ENCODE measurements at regions not wholly inside any gene's neighbourhood (a gene's known extent, or its start where the extent isn't known, plus 50 kb on each side); places are given as distances from the start of the nearest gene placed in this dataset.

DNA sequence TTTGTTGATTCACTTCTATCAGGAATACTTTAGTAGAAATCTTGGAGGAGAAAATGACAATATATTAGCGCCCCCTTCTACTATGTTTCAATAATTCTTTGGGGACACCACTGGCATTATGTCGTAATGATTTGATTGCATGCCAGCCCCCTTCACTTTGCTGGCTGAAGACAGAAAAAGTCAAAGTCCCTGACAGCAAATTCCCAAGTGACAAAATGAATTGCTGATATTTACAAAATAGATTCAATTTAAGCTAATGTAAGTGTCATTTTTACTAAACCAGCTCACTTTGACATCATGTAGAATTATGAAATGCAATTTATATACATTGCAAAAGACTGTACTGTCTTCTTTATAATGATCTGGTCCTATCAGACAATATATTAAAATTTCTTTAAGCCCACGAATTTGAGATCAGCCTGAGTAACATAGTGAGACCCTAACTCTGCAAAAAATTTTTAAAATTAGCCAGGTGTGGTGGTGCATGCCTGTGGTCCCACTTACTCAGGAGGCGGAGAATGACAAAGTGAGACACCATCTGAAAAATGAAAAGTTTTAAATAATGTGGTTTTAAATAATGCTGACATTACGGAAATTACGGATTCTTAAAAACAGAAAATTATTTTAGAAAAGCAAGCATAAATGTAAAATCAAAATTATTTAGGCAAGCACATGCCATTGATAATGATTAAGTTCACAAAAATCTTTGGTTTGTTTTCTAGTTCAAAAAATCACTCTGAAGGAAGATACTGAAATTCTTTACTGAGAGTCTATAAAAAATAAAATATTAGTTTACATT is 520.1 kb upstream of the PKDCC start:
- H3K4me3 ChIP-seq (ENCODE audit: low read depth, low read length): no peak overlapping the region
- TF ChIP-seq, protein P1, sequence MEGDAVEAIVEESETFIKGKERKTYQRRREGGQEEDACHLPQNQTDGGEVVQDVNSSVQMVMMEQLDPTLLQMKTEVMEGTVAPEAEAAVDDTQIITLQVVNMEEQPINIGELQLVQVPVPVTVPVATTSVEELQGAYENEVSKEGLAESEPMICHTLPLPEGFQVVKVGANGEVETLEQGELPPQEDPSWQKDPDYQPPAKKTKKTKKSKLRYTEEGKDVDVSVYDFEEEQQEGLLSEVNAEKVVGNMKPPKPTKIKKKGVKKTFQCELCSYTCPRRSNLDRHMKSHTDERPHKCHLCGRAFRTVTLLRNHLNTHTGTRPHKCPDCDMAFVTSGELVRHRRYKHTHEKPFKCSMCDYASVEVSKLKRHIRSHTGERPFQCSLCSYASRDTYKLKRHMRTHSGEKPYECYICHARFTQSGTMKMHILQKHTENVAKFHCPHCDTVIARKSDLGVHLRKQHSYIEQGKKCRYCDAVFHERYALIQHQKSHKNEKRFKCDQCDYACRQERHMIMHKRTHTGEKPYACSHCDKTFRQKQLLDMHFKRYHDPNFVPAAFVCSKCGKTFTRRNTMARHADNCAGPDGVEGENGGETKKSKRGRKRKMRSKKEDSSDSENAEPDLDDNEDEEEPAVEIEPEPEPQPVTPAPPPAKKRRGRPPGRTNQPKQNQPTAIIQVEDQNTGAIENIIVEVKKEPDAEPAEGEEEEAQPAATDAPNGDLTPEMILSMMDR (IDR thresholded peaks at IDR 0.05; ENCODE audit: insufficient read depth, low read depth, low read length): no peak
- no peak for DNase-seq (ENCODE audit: low read depth)

DNA sequence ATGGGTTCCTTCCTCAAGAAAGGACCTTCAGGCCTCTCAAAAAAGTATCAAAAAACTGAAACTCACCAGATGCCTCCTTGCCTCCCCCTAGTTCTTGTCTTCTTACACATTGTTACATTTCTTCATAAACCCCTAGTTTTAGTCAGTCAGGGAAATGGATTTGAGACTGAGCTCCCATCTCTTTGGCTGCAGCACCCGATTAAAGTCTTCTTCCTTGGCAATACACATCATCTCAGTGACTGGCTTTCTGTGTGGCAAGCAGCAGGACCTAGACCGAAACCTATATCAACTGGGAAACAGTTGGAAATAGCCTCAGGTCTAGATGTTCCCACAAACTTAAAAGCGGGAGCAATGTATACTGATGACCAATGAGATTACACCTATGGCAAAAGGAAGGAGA is 512.2 kb upstream of the PKDCC start:
- H3K4me3 ChIP-seq (ENCODE audit: low read depth, low read length): no peak overlapping the region
- DNase-seq (ENCODE audit: low read depth): no peak
- TF ChIP-seq, protein P1 (IDR thresholded peaks at IDR 0.05; ENCODE audit: insufficient read depth, low read depth, low read length): no peak

DNA sequence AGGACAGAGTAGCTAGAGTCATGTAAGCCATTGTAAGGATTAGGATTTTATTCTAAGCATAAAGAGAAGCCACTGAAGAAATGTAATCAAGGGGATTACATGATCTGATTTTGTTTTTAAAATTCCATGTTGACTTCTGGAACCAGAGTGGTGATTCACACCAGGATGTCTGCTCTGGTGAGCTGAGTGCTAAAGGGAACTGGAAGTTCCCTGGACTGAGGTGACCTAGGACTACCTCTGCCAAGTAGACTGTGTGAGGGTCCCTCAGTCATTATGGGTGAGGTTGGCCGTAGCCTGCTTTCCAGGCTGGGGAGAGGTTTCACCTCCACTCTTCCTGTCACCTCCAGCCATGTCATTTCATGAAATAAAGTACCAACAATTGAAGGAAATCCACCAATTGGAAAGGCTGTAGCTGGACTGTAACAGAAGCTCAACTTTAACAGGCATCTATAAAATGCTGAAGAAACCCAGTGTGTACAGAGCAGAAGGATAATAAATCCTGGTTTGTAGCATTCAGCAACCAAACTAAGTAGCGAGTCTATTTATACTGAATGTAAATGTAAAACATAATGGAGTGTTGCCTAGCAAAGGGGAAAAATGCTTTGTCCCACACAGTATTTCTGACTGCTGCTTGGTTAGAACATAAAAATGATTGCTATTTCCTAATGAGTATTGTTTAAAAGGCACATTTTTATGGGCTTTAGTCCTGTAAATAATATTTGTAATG is 507.4 kb upstream of the PKDCC start:
- H3K4me3 ChIP-seq (ENCODE audit: low read depth, low read length): no peak overlapping the region
- no peak for DNase-seq (ENCODE audit: low read depth)
- TF ChIP-seq, protein P1 (IDR thresholded peaks at IDR 0.05; ENCODE audit: insufficient read depth, low read depth, low read length): no peak

DNA sequence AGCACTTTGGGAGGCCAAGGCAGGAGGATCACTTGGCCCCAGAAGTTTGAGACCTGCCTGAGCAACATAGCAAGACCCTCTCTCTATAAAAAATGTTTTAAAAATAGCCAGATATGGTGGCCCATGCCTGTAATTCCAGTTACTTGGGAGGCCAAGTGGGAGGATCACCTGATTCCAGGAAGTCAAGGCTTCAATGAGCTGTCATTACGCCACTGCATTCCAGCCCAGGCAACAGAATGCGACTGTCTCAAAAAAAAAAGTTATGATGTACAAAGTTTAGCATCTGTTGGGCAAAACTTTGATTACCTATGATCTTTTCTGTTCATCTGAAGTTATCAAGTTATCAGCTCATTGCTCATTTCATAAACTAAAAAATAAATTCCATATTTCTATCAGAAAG is 504.1 kb upstream of the PKDCC start:
- TF ChIP-seq, protein P1 (IDR thresholded peaks at IDR 0.05; ENCODE audit: insufficient read depth, low read depth, low read length): no peak
- no peak overlapping the region for H3K4me3 ChIP-seq (ENCODE audit: low read depth, low read length)
- DNase-seq (ENCODE audit: low read depth): no peak

DNA sequence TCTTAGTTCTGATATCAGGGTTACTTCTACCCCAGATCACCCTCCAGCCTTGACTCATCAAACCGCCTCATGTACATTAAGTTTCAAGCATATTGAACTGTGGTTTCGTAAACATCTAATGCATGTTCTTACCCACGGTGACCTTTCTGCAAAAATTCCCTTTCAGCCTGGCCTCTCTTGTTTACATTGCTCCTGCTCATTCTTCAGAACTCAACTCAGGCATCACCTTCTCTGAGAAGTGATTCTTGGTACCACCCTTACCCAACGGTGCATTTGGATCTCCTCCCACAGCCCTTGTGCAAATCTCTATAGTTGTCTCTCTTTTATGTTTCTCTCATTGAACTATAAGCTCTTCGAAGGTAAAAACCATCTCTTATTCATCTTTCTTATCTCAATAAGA is 503.1 kb upstream of the PKDCC start:
- no peak overlapping the region for H3K4me3 ChIP-seq (ENCODE audit: low read depth, low read length)
- TF ChIP-seq, protein P1 (IDR thresholded peaks at IDR 0.05; ENCODE audit: insufficient read depth, low read depth, low read length): no peak

DNA sequence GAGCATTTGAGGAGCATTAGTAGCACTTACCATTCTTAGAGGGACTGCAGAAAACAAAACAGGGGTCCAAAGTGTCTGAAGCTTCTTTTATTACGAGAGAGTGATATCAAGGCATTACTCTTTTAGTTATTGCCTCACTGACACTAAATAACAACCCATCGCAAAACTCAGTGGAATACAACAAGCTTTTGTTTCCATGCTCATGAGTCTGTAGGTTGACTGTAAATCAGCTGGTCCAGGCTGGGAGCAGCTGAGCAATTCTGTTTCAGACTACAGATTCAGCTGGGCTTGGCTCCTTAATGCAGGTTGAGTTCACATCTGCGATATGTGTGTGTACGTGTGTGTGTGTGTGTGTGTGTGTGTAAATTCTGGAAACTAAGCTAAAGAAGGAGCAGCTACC is 501.8 kb upstream of the PKDCC start:
- TF ChIP-seq, protein P1 (IDR thresholded peaks at IDR 0.05; ENCODE audit: insufficient read depth, low read depth, low read length): no peak
- no peak for DNase-seq (ENCODE audit: low read depth)

More for the DNA sequence above, 503.1 kb upstream of the PKDCC start:
- DNase-seq (ENCODE audit: low read depth): no peak

More for the DNA sequence above, 501.8 kb upstream of the PKDCC start:
- H3K4me3 ChIP-seq (ENCODE audit: low read depth, low read length): no peak overlapping the region

Measured in fibroblast of villous mesenchyme (primary cell).